NCI-H187 treated with DMSO at 0.1 percent for 48 hours (cell line): ENCODE measurements at regions not wholly inside any gene's neighbourhood (a gene's known extent, or its start where the extent isn't known, plus 50 kb on each side); places are given as distances from the start of the nearest gene placed in this dataset.
"Not testable (repeated sequence)": the region's sequence is repeated elsewhere in the genome, so short reads cannot be mapped to it uniquely, and the experiment has no call there.

Source experiments
- DNase-seq: peaks from one replicate; lab custom pipeline; 2025; lab: John Stamatoyannopoulos, UW

GRCh38 chr10:5268743-5269142, 72.1 kb downstream of the AKR1C4 start:
- no peak for DNase-seq

GRCh38 chr10:5269791-5270190, 73.2 kb downstream of the AKR1C4 start:
- DNase-seq, result no peak

GRCh38 chr10:5271526-5271925, 74.9 kb downstream of the AKR1C4 start:
- DNase-seq, result no peak

- DNase-seq, result no peak
These were observed 75.6 kb downstream of the AKR1C4 start for GRCh38 chr10:5272065-5272803.

GRCh38 chr10:5274795-5275194, 78.2 kb downstream of the AKR1C4 start:
- DNase-seq, result no peak

- DNase-seq, result no peak
These were observed 83.4 kb upstream of the UCN3 start for GRCh38 chr10:5281356-5281755.

GRCh38 chr10:5282137-5282536, 82.6 kb upstream of the UCN3 start:
- DNase-seq, result no peak

GRCh38 chr10:5283305-5284158, 81.2 kb upstream of the UCN3 start:
- DNase-seq, result no peak

- DNase-seq, result no peak
These were observed 80.3 kb upstream of the UCN3 start for GRCh38 chr10:5284311-5285057.

- DNase-seq, result no peak
These were observed 79.6 kb upstream of the UCN3 start for GRCh38 chr10:5285186-5285585.

GRCh38 chr10:5288359-5288758, 76.4 kb upstream of the UCN3 start:
- no peak for DNase-seq

GRCh38 chr10:5289228-5289627, 75.5 kb upstream of the UCN3 start:
- DNase-seq, result not testable (repeated sequence)

- DNase-seq, result no peak
These were observed 73.1 kb upstream of the UCN3 start for GRCh38 chr10:5291501-5292195.

GRCh38 chr10:5292196-5292735, 72.5 kb upstream of the UCN3 start:
- no peak for DNase-seq

GRCh38 chr10:5292970-5293369, 71.8 kb upstream of the UCN3 start:
- not testable (repeated sequence) for DNase-seq

GRCh38 chr10:5293691-5294550, 70.8 kb upstream of the UCN3 start:
- DNase-seq, result no peak

GRCh38 chr10:5297466-5297865, 67.3 kb upstream of the UCN3 start:
- DNase-seq, result no peak

- no peak for DNase-seq
These were observed 66.8 kb upstream of the UCN3 start for GRCh38 chr10:5297996-5298395.

- DNase-seq, result no peak
These were observed 64.8 kb upstream of the UCN3 start for GRCh38 chr10:5299950-5300349.

GRCh38 chr10:5303504-5303903, 61.3 kb upstream of the UCN3 start:
- DNase-seq, result no peak

GRCh38 chr10:5305374-5305773, 59.4 kb upstream of the UCN3 start:
- no peak for DNase-seq
